CD14-positive monocyte (primary cell): ENCODE measurements at regions not wholly inside any gene's neighbourhood (a gene's known extent, or its start where the extent isn't known, plus 50 kb on each side); places are given as distances from the start of the nearest gene placed in this dataset.

Experiments used
- DNase-seq, 3 donors: peaks; one replicate each; pipeline ENCODE4 v3.0.0-alpha.2; 2011 to 2022
- H2AFZ ChIP-seq: 2 replicates; pipeline ENCODE4 v1.6.0; 2012; ENCODE audit warnings: mild to moderate bottlenecking, low read depth, low read length, inconsistent platforms; ENCODE audit not compliant: insufficient read depth, poor library complexity, severe bottlenecking
- H3K27ac ChIP-seq, 2 donors: 1 replicate in 1 of 2; 2 replicates in 1 of 2; pipeline ENCODE4 v1.5.1; 2012 to 2013; ENCODE audit warnings: low read length in 2 of 2, control low read depth in 1 of 2, inconsistent platforms in 1 of 2, low read depth in 1 of 2, mild to moderate bottlenecking in 1 of 2
- H3K27me3 ChIP-seq, 2 donors: one replicate each; pipeline versions ENCODE4 v1.6.0 to v1.6.1; 2011 to 2013; ENCODE audit warnings: low read length in 2 of 2; ENCODE audit not compliant: control insufficient read depth in 2 of 2, insufficient read depth in 2 of 2
- H3K36me3 ChIP-seq, 2 donors: replicated peaks in 1 of 2; 1 replicate in 1 of 2; 2 replicates in 1 of 2; pipeline versions ENCODE4 v1.5.1 to v1.6.1; 2012 to 2013; ENCODE audit warnings: low read length in 2 of 2, control low read depth in 1 of 2, inconsistent platforms in 1 of 2, mild to moderate bottlenecking in 1 of 2; ENCODE audit not compliant: insufficient read depth in 2 of 2, control insufficient read depth in 1 of 2
- H3K4me1 ChIP-seq, 2 donors: 1 replicate in 1 of 2; 2 replicates in 1 of 2; pipeline versions ENCODE4 v1.5.1 to v1.6.1; 2012 to 2013; ENCODE audit warnings: low read length in 2 of 2, control low read depth in 1 of 2, inconsistent platforms in 1 of 2, mild to moderate bottlenecking in 1 of 2, moderate library complexity in 1 of 2; ENCODE audit not compliant: insufficient read depth in 2 of 2, control insufficient read depth in 1 of 2
- H3K4me2 ChIP-seq: replicated peaks from 2 replicates; pipeline ENCODE3; 2012; ENCODE audit warnings: low read length, moderate library complexity, mild to moderate bottlenecking; ENCODE audit not compliant: poor library complexity, severe bottlenecking; ENCODE audit errors: extremely low read depth
- H3K4me3 ChIP-seq, 3 experiments: fragments of 200-600 bp in 1 of 3; sonication (generic) in 1 of 3; replicated peaks in 1 of 3; 1 replicate in 2 of 3; 2 replicates in 1 of 3; pipeline ENCODE4 v1.5.1; 2011 to 2013; ENCODE audit warnings: low read length in 3 of 3, mild to moderate bottlenecking in 3 of 3, control low read depth in 2 of 3, low read depth in 2 of 3, inconsistent platforms in 1 of 3, moderate library complexity in 1 of 3
- H3K79me2 ChIP-seq: 2 replicates; pipeline ENCODE4 v1.6.0; 2012; ENCODE audit warnings: mild to moderate bottlenecking, control low read depth, inconsistent platforms, low read length, moderate library complexity; ENCODE audit not compliant: insufficient read depth
- H3K9ac ChIP-seq: 2 replicates; pipeline ENCODE4 v1.6.0; 2017; ENCODE audit warnings: low read length, mild to moderate bottlenecking; ENCODE audit not compliant: insufficient read depth, poor library complexity, severe bottlenecking
- H3K9me3 ChIP-seq, 2 donors: replicated peaks in 1 of 2; 1 replicate in 1 of 2; 2 replicates in 1 of 2; pipeline versions ENCODE4 v1.5.1 to v1.6.1; 2012 to 2013; ENCODE audit warnings: low read length in 2 of 2, control low read depth in 1 of 2; ENCODE audit not compliant: control insufficient read depth in 1 of 2, insufficient read depth in 1 of 2
- H4K20me1 ChIP-seq: 2 replicates; pipeline ENCODE4 v1.6.0; 2012; ENCODE audit warnings: mild to moderate bottlenecking, low read length, control low read depth, moderate library complexity; ENCODE audit not compliant: insufficient read depth
- H3K27ac Mint-ChIP-seq, 7 donors: one replicate each; pipeline ENCODE4 v1.8.0; 2020; ENCODE audit warnings: mild to moderate bottlenecking in 7 of 7, mixed read lengths in 7 of 7, moderate library complexity in 6 of 7, inconsistent platforms in 2 of 7
- H3K27me3 Mint-ChIP-seq, 3 donors: one replicate each; pipeline ENCODE4 v1.8.0; 2021 to 2022; ENCODE audit warnings: low read depth in 3 of 3, mild to moderate bottlenecking in 3 of 3, mixed read lengths in 3 of 3, moderate library complexity in 3 of 3, inconsistent platforms in 1 of 3
- H3K36me3 Mint-ChIP-seq, 2 donors: one replicate each; pipeline ENCODE4 v1.8.0; 2020; ENCODE audit warnings: mixed read lengths in 2 of 2, inconsistent platforms in 1 of 2, mild to moderate bottlenecking in 1 of 2
- H3K4me1 Mint-ChIP-seq: one replicate; pipeline ENCODE4 v1.8.0; 2020; ENCODE audit warnings: mild to moderate bottlenecking, mixed read lengths
- H3K4me3 Mint-ChIP-seq, 2 donors: one replicate each; pipeline ENCODE4 v1.8.0; 2020; ENCODE audit warnings: mild to moderate bottlenecking in 2 of 2, mixed read lengths in 2 of 2, moderate library complexity in 1 of 2
- H3K9me3 Mint-ChIP-seq, 7 donors: one replicate each; pipeline ENCODE4 v1.8.0; 2020 to 2022; ENCODE audit warnings: mixed read lengths in 7 of 7, mild to moderate bottlenecking in 6 of 7, moderate library complexity in 6 of 7, inconsistent platforms in 2 of 7
- CTCF ChIP-seq: fragments of 200-600 bp; IDR thresholded peaks from one replicate; pipeline ENCODE4 v1.8.0; 2022; ENCODE audit warnings: antibody characterized with exemption, mild to moderate bottlenecking
- WGBS: methylation state at CpG from one replicate; pipeline ENCODE4 v1.1.5; 2013; ENCODE audit warnings: missing lambda C conversion rate; ENCODE audit not compliant: insufficient coverage; 5-methylcytosine and 5-hydroxymethylcytosine counted together
- intact Hi-C, 2 donors: fragments of 100-400 bp; cut with micrococcal nuclease; formaldehyde crosslinking; loops; one replicate each; pipeline versions ENCODE4 v1.15.0 to v1.15.1; 2023

- Histone ChIP-seq H4K20me1 (no peaks in the 10 kb centered on the region), H3K36me3 (no peaks in the 10 kb centered on the region), H3K9me3 (no peaks in the 10 kb centered on the region), H3K9ac (no peak overlapping the region), H3K27ac (no peak overlapping the region), H3K4me1 (no peaks in the 10 kb centered on the region), H3K79me2 (no peaks in the 10 kb centered on the region), H2AFZ (no peak overlapping the region), H3K4me2 (no peak overlapping the region), H3K4me3 (no peak overlapping the region), H3K27me3 (no peaks in the 10 kb centered on the region)
- Mint-ChIP-seq H3K27me3 (peaks cover 0 to 1% (median 0%) of the 10 kb centered on the region in 3 donors), H3K27ac (no peak overlapping the region), H3K4me3 (no peak overlapping the region), H3K4me1 (no peaks in the 10 kb centered on the region), H3K36me3 (no peaks in the 10 kb centered on the region), H3K9me3 (no peaks in the 10 kb centered on the region)
- intact Hi-C loops: no loop called here
- 80% methylated on average over 1 of the region's 1 CpG for WGBS
- DNase-seq: no peak
- no peak for TF ChIP-seq CTCF
Measured at GRCh38 chr10:57294698-57295097, 933.6 kb upstream of the ZWINT start.

- no peak overlapping the region for H3K4me3 Mint-ChIP-seq
- no peak overlapping the region for H3K4me3 ChIP-seq
- H3K27ac Mint-ChIP-seq: no peak overlapping the region
- no peak overlapping the region for H3K9ac ChIP-seq
- no peaks in the 10 kb centered on the region for H3K36me3 Mint-ChIP-seq
- DNase-seq: no peak
- no peak for TF ChIP-seq CTCF
- no peaks in the 10 kb centered on the region for H3K4me1 Mint-ChIP-seq
- H4K20me1 ChIP-seq: no peaks in the 10 kb centered on the region
- no peaks in the 10 kb centered on the region for H3K27me3 ChIP-seq
- H3K79me2 ChIP-seq: no peaks in the 10 kb centered on the region
- H3K36me3 ChIP-seq: no peaks in the 10 kb centered on the region
- H3K9me3 ChIP-seq: no peaks in the 10 kb centered on the region
- H3K4me1 ChIP-seq: no peaks in the 10 kb centered on the region
- no peaks in the 10 kb centered on the region for H3K9me3 Mint-ChIP-seq
- H3K4me2 ChIP-seq: no peak overlapping the region
- no peak overlapping the region for H2AFZ ChIP-seq
- no peak overlapping the region for H3K27ac ChIP-seq
- intact Hi-C loops: no loop called here
- H3K27me3 Mint-ChIP-seq: peaks cover 0 to 1% (median 0%) of the 10 kb centered on the region in 3 donors
Measured at GRCh38 chr10:57288754-57289153, 927.7 kb upstream of the ZWINT start.
